Effector CD4-positive, alpha-beta T cell (primary cell): ENCODE measurements at regions not wholly inside any gene's neighbourhood (a gene's known extent, or its start where the extent isn't known, plus 50 kb on each side); places are given as distances from the start of the nearest gene placed in this dataset.

Experiments used
- DNase-seq: peaks from one replicate; pipeline ENCODE4 v3.0.0-alpha.2; 2020

GRCh38 chr2:147548451-147548850 lies 296.4 kb upstream of the ACVR2A start:
- no peak for DNase-seq

- no peak for DNase-seq
These were observed 297.4 kb upstream of the ACVR2A start for GRCh38 chr2:147547440-147547839.

GRCh38 chr2:147546109-147546508 lies 298.7 kb upstream of the ACVR2A start:
- DNase-seq = no peak

- no peak for DNase-seq
These were observed 301.8 kb upstream of the ACVR2A start for GRCh38 chr2:147543056-147543455.

GRCh38 chr2:147542351-147542750 lies 302.5 kb upstream of the ACVR2A start:
- DNase-seq = no peak

- DNase-seq = no peak
These were observed 303.5 kb upstream of the ACVR2A start for GRCh38 chr2:147541314-147541713.

- no peak for DNase-seq
These were observed 306.0 kb upstream of the ACVR2A start for GRCh38 chr2:147538821-147539220.

GRCh38 chr2:147538088-147538487 lies 306.7 kb upstream of the ACVR2A start:
- DNase-seq = no peak

GRCh38 chr2:147531269-147531668 lies 313.6 kb upstream of the ACVR2A start:
- DNase-seq = no peak

- DNase-seq = no peak
These were observed 314.8 kb upstream of the ACVR2A start for GRCh38 chr2:147530033-147530432.

GRCh38 chr2:147525819-147526489 lies 318.9 kb upstream of the ACVR2A start:
- no peak for DNase-seq

- DNase-seq = no peak
These were observed 319.9 kb upstream of the ACVR2A start for GRCh38 chr2:147524912-147525311.

GRCh38 chr2:147523415-147523814 lies 321.4 kb upstream of the ACVR2A start:
- no peak for DNase-seq

- no peak for DNase-seq
These were observed 322.9 kb upstream of the ACVR2A start for GRCh38 chr2:147521936-147522335.

- DNase-seq = no peak
These were observed 324.0 kb upstream of the ACVR2A start for GRCh38 chr2:147520817-147521216.

- no peak for DNase-seq
These were observed 325.7 kb upstream of the ACVR2A start for GRCh38 chr2:147519178-147519577.

- no peak for DNase-seq
These were observed 329.6 kb upstream of the ACVR2A start for GRCh38 chr2:147515213-147515612.

GRCh38 chr2:147512206-147512605 lies 332.6 kb upstream of the ACVR2A start:
- DNase-seq = no peak

GRCh38 chr2:147511491-147511948 lies 333.3 kb upstream of the ACVR2A start:
- no peak for DNase-seq

- DNase-seq = no peak
These were observed 335.0 kb upstream of the ACVR2A start for GRCh38 chr2:147509821-147510220.

GRCh38 chr2:147506889-147507288 lies 337.9 kb upstream of the ACVR2A start:
- DNase-seq = no peak

- DNase-seq = no peak
These were observed 342.0 kb upstream of the ACVR2A start for GRCh38 chr2:147502711-147503290.

GRCh38 chr2:147501968-147502367 lies 342.9 kb upstream of the ACVR2A start:
- no peak for DNase-seq

- no peak for DNase-seq
These were observed 343.9 kb upstream of the ACVR2A start for GRCh38 chr2:147500819-147501395.
